ENCODE measurements at regions not wholly inside any gene's neighbourhood (a gene's known extent, or its start where the extent isn't known, plus 50 kb on each side); places are given as distances from the start of the nearest gene placed in this dataset.

DNA sequence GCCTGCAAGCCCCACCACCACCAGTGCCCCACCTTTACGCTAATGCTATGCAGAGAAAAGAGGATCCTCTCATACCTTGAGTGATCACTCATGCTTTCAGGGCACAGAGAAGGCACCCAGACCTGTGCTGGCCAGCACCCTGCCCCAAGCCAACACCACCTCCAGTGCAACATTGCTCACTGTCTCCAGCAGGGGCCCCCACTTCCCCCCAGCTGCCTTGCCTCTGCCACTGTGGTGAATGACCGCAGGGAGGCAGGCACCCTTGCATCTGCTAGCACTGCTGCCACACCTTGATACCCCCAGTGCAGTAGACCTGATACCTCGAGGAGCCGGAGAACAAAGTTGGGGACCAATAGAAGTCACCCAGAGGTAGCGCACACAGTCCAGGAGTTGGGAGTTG is 139.2 kb upstream of the PLN start:
- TF ChIP-seq, protein P1, sequence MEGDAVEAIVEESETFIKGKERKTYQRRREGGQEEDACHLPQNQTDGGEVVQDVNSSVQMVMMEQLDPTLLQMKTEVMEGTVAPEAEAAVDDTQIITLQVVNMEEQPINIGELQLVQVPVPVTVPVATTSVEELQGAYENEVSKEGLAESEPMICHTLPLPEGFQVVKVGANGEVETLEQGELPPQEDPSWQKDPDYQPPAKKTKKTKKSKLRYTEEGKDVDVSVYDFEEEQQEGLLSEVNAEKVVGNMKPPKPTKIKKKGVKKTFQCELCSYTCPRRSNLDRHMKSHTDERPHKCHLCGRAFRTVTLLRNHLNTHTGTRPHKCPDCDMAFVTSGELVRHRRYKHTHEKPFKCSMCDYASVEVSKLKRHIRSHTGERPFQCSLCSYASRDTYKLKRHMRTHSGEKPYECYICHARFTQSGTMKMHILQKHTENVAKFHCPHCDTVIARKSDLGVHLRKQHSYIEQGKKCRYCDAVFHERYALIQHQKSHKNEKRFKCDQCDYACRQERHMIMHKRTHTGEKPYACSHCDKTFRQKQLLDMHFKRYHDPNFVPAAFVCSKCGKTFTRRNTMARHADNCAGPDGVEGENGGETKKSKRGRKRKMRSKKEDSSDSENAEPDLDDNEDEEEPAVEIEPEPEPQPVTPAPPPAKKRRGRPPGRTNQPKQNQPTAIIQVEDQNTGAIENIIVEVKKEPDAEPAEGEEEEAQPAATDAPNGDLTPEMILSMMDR (IDR thresholded peaks at IDR 0.05 in 2 of 3, conservative IDR thresholded peaks at IDR 0.05 in 1 of 3; ENCODE audit: control insufficient read depth in 2 of 3, extremely low read depth in 1 of 3, insufficient read depth in 1 of 3, low read depth in 3 of 3, low read length in 3 of 3) = 0 out of 6 replicates have a peak, but pooled peaks of 1 of the 3 experiments have one; percentile 4
- TF ChIP-seq CBX5 (IDR thresholded peaks at IDR 0.05; ENCODE audit: low read depth) = no peak
- TF ChIP-seq HCFC1 (IDR thresholded peaks at IDR 0.05; ENCODE audit: low read length) = no peak
- 0 out of 2 replicates have a peak, but pooled peaks have one; percentile 5 for TF ChIP-seq RAD21 (IDR thresholded peaks at IDR 0.05; ENCODE audit: insufficient read depth, low read depth, low read length)
- TF ChIP-seq, protein P2, sequence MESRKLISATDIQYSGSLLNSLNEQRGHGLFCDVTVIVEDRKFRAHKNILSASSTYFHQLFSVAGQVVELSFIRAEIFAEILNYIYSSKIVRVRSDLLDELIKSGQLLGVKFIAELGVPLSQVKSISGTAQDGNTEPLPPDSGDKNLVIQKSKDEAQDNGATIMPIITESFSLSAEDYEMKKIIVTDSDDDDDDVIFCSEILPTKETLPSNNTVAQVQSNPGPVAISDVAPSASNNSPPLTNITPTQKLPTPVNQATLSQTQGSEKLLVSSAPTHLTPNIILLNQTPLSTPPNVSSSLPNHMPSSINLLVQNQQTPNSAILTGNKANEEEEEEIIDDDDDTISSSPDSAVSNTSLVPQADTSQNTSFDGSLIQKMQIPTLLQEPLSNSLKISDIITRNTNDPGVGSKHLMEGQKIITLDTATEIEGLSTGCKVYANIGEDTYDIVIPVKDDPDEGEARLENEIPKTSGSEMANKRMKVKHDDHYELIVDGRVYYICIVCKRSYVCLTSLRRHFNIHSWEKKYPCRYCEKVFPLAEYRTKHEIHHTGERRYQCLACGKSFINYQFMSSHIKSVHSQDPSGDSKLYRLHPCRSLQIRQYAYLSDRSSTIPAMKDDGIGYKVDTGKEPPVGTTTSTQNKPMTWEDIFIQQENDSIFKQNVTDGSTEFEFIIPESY (IDR thresholded peaks at IDR 0.05) = no peak
- TF ChIP-seq ZBED1 (IDR thresholded peaks at IDR 0.05; ENCODE audit: borderline replicate concordance) = no peak
- no peak for TF ChIP-seq HDAC6 (IDR thresholded peaks at IDR 0.05; ENCODE audit: unreplicated experiment)
- no peak for TF ChIP-seq FOXM1 (IDR thresholded peaks at IDR 0.05; ENCODE audit: low read depth, low read length)
- no peak for TF ChIP-seq NR2C2 (IDR thresholded peaks at IDR 0.05; ENCODE audit: borderline replicate concordance, control insufficient read depth, insufficient read length, low read depth)

Data from GM12878 (cell line).